ENCODE measurements at regions not wholly inside any gene's neighbourhood (a gene's known extent, or its start where the extent isn't known, plus 50 kb on each side); places are given as distances from the start of the nearest gene placed in this dataset.

DNA sequence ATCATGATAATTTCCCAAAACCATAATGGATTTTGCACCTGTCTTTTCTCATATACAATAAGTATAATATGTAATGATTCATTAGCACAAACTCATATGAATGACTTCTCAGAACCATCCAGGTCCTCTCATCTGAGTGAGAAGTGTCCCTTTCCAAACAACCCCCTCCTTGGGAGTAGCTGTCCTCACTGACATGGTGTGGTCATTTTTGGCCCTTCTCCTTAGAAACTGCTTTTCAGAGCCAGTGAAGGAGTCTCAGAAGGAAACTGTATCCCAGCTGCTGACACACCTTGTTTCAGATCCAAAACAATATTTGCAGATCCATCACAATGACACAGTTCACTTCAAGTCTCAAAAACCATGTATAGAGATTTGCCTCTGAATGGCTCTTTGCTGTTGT is 95.5 kb downstream of the MIS18A start:
- TF ChIP-seq, protein P1, sequence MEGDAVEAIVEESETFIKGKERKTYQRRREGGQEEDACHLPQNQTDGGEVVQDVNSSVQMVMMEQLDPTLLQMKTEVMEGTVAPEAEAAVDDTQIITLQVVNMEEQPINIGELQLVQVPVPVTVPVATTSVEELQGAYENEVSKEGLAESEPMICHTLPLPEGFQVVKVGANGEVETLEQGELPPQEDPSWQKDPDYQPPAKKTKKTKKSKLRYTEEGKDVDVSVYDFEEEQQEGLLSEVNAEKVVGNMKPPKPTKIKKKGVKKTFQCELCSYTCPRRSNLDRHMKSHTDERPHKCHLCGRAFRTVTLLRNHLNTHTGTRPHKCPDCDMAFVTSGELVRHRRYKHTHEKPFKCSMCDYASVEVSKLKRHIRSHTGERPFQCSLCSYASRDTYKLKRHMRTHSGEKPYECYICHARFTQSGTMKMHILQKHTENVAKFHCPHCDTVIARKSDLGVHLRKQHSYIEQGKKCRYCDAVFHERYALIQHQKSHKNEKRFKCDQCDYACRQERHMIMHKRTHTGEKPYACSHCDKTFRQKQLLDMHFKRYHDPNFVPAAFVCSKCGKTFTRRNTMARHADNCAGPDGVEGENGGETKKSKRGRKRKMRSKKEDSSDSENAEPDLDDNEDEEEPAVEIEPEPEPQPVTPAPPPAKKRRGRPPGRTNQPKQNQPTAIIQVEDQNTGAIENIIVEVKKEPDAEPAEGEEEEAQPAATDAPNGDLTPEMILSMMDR (conservative IDR thresholded peaks at IDR 0.05; ENCODE audit: low read depth, low read length), result no peak
- no peak for TF ChIP-seq EZH2phosphoT487 (IDR thresholded peaks at IDR 0.05; ENCODE audit: borderline replicate concordance, low read length)
